ENCODE measurements at regions not wholly inside any gene's neighbourhood (a gene's known extent, or its start where the extent isn't known, plus 50 kb on each side); places are given as distances from the start of the nearest gene placed in this dataset.
"Not testable (repeated sequence)": the region's sequence is repeated elsewhere in the genome, so short reads cannot be mapped to it uniquely, and the experiment has no call there.

DNA sequence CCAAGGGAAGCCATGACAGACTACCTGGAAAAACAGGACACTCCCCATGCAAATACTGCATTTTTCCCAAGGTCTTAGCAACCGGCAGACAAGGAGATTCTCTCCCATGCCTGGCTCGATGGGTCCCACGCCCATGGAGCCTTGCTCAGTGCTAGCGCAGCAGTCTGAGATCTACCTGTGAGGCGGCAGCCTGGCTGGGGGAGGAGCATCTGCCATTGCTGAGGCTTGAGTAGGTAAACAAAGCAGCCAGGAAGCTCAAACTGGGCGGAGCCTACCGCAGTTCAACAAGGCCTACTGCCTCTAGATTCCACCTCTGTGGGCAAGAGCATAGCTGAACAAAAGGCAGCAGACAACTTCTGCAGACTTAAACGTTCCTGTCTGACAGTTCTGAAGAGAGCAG, 1417.2 kb downstream of the FSTL5 start:
- not testable (repeated sequence) for DNase-seq

DNA sequence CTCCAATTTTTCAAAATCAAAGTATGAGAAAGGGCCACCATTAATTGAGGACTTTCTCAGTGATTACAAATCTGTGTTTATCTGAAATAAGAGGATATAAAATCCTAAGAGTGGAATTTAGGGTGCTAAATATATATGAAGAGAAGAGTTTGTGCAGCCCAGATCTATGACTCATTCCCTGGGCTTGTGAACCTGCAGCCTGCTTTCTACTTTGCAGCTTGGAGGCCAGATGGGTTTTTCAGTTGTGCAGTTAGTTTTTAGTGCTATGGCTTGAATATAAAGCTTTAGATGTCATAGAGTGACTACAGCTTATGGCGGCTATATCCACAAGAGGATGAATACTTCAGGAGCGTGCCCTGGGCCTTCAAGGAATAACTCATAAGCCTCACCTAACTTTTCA, 1391.1 kb downstream of the FSTL5 start:
- DNase-seq: no peak

DNA sequence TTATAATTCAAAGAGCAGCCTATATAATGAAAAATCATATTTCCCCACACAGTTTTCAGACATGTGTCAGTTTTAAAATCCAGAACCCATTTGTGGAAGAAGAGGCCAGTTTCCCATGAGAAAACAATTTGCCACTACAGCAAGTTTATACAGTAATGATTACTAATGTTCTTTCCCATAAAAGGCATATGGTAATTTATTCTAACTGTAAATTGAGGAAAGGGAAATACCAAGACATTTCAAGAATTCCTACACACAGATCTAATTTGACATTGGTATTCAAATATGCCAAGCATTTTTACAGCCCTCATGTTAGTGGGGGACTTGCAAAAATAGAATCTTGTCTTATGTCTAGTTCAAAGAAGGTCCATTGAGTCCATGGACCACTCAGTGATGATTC, 1368.6 kb downstream of the FSTL5 start:
- DNase-seq: no peak

DNA sequence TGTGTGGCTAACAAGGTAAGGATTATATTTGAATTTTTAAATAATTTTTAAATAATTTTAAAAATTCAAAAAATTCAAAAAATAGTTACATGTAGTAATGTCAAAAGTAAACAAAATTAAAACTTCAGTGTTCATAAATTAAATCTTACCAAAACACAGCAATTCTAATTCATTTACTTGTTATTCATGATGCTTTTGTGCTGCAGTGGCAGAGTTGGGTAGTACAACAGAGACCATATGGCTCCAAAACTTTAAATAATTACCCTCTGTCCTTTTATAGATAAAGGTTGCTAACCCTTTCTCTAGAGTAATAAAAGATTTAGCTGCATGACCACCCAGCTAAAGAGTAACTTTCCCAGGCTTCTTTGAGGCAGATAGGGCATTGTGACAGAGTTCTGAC, 1355.6 kb downstream of the FSTL5 start:
- DNase-seq: no peak

DNA sequence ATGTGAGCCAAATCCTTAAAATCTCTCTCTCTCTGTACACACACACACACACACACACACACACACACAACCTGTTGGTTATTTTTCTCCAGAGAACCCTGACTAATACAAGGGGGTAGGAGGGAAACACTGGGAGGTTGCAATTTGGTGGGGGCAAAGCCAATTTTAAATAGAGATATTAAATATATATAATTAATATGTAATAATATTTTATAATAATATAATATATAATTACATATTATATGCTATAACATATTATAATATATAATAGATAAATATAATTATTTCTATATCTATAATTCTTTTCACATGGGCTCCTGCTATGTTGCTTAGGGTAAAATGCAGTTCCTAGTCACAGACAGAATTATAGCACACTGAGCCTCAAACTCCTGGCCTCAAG, 1354.2 kb downstream of the FSTL5 start:
- no peak for DNase-seq

DNA sequence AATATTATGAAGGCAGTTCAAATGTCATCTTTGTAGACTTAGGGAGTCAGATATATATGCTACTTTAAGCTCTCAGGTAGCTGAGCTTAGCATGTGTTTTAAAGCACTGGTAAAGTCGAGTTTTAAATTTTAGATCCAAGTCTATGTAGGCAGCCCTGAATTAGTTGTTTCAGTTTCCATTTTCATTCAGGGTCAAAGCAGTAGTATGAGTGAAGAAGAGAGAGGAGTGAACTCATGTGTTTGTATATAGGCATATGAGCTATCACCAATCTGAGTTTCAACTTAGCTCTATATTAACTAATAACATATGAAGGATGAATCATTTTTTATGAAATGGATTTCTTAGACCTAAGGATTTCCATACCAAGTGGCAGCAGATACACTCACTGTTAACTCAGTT, 1353.4 kb downstream of the FSTL5 start:
- DNase-seq: no peak

DNA sequence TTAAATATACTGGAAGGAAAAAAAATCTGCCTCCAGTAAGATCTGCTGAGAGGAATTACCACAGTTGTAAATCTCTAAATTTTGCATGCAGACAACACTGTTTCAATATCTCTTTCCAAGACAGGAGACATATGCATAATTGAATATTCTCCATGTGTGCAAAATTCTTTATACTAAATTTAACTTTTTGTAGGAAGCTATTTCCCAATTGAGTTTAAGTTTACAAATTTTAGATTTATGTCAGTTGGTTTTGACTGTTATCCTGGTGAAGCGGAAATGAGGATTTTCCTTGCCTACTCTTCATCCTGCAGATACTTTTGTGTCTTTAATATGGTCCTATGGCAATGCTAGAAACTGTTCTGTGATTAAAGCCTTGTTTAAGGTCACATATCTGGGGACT, 1352.9 kb downstream of the FSTL5 start:
- no peak for DNase-seq

DNA sequence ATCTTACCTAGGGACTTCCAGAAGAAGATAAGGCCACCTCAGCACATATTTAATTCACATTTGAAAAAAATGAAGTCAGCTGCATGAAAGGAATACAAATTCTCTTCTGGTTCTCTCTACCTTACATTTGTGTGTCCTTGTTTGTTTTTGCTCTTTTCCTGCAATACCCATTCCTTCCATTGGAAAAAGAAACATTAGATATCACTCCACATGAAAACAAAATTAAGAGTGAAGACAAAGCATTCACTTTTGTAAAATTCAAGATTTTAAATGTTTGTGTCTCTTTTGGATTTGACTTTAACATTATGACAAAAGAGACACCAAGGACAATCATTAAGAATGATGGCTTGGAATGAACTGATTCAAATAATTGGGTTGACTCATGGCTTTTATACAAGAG, 1351.8 kb downstream of the FSTL5 start:
- DNase-seq: no peak

DNA sequence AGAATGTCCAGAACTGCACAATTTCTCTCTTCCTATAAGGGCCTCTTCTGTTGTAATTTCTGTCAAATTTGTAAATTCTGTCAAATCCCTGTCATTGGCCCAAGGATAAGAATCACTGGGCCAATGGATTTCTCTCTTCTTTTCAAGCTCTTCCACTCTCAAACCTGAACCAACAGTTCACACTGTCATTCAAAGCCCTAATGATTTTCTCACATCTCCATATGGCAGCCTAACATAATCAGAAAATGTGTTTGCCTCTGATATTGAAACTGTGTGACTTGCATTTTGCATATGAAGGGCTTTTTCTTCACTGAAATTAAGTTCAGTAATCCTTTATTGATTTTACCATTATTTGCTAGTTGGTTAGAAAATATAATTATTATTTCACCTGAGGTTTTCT, 1349.1 kb downstream of the FSTL5 start:
- no peak for DNase-seq

DNA sequence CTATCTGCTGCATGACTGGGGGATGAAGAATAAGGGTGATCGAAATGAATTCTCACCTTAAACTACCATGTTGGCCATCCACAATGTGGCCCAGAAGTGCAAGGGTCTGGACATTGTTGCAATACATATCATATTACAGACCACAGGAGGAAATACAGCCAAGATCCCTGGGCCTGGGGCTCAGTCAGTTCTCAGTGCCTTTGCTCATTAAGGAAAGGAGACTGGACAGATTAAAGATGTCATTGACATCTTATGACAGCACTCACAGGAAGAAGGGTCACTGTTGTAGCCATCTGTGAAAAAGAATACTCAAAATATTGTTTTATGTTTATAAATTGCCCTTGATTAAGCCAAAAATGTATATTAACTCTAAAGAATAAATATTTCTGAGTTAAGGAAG, 1345.2 kb downstream of the FSTL5 start:
- DNase-seq: no peak

DNA sequence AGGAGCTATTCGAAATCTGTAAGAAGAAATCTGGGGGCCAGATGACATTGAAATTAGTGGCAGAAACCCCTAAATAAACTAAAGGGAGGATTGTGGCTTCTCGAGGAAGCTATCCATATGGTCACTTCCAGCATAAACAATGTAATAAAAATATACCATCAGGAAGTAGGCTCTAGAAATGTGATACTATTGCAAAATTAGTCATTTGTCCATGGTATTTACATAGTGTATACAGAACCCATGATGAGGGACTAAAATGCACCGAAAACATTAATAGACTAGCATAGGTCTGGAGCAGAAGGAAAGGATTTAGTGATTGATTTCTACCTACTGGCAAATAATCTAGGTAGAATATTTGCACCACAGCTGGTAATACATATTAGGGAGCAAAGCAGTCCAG, 1344.0 kb downstream of the FSTL5 start:
- no peak for DNase-seq

DNA sequence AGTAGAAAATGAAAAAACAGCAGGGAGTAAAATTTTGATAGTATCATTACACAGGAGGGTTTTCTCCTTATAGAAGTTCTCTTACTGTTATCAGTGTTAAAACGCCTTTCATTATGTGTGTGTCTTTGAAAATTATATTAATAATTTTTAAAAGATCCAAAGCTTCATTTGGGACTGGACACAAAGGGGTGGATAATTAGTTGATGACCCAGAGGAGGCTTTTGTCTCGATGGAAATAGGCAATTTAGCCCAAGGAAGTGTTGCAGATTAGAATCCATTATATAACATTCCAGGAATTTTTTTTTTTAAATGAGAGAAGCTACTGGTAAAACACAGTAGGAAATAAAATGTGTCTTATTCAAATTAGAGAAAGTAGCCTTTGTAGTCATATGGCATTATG, 1339.3 kb downstream of the FSTL5 start:
- no peak for DNase-seq

DNA sequence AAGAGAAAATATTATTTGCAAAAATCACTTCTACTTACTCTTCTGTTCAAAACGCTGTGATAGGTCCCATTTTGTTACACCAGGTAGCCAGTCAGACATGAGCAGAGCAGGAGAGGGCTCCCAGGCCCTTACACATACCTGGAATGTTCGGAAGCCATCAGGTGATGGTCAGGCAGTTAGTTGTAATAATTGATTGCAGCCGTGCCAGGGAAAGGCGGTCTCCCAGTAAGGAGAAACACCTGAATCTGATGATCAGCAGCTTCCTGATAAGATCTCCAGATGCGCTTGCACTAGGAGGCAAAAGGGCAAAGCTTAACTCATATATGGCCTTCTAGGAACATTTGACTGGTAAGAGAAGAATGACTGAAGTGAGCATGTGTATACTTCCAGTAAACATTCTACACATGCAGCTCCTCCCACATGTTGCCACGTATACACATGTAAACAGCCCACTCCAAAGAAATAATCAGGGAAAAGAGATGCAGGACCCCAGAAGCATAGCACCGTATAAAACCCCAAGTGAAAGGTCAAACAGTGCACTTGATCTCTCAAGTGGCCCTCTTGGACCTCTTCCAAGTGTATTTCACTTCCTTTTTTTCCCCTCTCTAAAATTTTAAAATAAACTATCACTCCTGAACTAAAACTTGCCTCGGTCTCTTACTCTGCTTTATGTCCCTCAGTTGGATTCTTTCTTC, 1338.0 kb downstream of the FSTL5 start:
- no peak for DNase-seq

DNA sequence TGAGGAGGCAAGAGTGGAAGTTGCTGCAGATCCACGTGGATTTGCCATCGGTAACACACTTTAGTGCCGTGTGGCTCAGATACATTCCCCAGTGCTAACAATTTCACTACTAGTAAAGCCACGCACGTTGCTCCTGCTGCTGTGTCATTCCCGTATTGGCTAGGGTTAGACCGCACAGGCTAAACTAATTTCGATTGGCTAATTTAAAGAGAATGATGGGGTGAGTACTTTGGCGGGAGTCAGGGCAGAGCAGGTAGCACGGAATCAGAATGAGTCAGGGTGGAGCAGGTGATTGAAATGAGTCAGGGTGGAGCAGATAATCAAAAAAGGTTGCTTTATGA, 1337.5 kb downstream of the FSTL5 start:
- no peak for DNase-seq

DNA sequence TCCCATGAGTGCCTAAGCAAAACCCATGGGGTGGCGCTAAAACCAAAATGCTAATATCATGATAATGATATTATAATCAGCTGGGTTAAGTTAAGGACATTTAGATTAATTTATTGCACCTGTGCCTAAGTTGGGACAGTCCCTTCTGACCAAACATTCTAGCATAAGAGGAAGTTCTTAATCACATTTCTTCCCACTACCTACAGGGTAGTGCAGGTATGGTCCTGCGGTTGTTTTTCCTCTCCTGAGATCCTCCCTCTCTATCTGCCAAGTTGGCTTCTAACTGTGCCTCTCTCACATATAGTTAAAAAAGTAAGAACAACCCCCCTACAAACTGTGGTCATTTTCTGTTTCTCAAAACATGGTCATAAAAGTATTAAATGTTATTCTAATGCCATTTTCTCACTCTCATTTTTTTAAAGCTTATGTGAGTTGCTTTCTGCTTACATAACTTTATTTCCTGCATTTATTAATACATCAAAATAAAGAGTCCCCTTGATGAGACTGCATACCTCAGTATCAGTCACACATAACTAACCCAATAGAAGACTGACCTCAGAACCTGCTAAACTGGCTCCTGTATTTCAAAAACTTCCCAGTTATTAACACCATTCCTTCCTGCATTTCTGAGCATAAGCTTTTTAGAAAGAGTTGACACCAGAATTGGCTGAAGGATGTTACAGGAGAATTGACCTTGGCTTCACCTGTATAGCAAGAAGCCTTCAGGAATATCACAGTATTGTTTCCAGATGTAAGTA, 1332.5 kb downstream of the FSTL5 start:
- DNase-seq: no peak

DNA sequence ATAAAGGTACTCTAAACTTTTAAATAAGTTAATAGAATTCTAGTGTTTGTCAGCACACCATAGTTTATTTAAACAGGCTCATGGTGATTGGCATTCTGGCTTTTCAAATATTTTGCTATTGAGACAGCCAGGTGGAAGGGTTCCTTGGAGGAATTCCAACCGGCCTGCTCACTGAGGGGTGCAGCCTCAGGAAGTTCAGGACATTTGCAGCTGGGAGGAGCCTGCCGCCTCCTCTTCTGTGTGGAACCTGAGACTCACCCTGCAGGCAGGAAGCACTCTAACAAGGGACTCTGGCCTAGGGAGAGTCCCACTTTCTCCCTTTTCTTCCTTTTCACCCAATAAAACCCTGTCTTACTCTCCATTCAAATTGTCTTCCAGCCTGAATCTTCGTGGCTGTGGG, 1328.0 kb downstream of the FSTL5 start:
- DNase-seq: no peak

DNA sequence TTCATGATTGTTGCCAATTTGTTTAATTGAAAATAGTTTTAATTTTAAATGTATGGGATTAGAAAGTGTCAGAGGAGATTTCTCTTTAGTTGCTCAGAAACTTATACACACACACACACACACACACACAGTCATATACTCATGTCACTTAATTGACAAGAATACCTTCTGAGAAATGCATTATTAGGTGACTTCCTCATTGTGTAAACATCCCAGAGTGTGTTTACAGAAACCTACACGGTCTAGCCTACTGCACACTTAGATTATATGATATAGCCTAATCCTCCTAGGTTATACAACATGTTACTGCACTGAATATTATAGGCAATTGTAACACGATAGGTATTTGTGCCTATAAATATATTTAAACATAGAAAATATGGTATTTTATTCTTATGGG, 1327.4 kb downstream of the FSTL5 start:
- no peak for DNase-seq

DNA sequence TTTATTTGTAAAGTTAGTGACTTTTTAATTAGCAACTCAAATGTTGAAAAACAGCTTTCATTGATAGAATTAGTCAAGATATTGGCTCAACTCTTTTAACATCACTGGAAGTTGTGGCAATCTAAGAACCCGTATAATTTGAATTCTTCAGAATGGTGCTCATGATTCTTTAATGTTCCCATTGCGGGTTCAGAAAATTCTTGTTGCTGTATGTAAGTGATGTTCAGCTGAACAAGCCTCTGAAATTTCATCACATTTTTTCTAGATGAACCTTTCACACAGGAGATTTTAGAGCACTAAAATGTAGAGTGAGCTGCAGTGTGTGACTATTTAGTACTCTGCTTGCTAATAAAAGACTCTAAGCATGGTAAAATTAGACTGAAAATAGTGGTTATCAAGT, 1317.7 kb downstream of the FSTL5 start:
- DNase-seq: no peak

DNA sequence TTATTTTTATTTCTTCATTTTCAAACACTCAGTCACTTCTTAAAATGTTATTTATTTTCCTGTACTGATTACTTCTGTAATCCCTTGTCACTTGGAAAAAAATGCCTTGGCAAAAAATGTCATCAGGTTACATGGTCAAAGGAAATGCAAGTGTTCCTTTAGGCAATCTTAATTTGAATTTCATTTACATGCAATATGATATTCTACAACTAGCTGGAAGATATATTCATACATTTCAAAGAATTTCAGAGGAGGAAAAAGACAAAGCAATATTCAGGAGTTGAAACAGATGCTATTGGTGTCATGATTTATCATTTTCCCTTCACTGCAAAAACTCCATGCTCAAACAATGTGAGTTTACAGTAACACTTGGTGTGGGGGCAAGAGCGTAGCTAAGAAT, 1316.6 kb downstream of the FSTL5 start:
- no peak for DNase-seq

DNA sequence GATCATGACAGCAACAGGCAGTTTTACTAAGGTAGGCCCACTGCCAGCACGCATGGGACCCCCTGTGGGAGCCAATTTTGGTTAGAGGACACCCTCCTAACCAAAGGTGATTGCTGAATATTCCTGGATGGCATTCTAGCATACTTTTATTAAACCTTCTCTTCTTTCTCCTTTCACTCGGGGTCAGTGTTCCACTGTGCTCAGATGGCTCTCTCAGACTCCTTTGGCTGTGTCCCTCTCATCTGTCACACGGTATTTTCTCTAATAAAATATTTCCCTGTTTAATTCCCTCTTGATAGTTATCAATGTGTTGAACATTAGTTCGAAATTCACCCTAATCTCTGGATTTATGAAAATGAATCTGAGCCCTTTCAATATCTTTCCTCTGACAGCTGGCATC, 1315.3 kb downstream of the FSTL5 start:
- no peak for DNase-seq

DNA sequence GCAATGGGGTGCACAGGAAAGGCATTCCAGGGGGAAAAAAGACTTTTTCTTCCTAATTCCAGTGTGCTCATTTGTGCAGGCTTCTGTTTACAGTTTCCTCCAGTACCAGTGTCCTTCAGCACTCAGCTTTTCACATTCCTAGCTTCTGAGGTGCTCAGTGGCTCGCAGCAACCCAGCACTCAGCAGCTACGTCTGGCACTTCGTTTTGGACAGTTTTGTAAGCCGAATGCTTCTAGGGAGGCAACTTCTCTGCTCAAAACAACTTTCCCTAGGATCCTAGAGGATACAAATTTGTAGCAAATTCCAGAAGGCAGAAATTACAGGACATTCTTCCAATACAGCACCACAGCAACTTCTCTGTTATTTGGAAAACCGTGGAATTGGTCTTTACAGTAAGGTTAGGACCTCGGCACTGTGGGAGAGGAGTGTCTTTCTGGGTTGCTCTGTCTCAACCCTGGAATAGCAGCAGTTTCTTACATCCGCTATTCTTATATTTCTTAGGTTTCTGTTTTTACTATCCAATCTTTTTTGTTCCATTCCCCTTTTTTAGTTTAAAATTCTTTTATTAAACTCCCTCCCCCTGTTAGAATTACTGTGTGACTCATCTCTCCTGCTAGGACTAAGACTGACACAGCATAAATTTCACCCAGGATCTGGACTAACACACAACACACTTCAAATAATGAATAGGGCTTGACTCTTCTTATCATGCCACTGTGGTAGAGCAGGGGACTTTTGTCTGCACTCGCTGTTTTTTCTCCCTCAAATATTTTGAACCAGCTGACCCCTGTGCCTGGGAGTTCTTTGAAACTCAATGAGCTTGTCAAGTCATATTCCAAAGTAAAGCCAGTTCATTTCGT, 1314.7 kb downstream of the FSTL5 start:
- DNase-seq: no peak

DNA sequence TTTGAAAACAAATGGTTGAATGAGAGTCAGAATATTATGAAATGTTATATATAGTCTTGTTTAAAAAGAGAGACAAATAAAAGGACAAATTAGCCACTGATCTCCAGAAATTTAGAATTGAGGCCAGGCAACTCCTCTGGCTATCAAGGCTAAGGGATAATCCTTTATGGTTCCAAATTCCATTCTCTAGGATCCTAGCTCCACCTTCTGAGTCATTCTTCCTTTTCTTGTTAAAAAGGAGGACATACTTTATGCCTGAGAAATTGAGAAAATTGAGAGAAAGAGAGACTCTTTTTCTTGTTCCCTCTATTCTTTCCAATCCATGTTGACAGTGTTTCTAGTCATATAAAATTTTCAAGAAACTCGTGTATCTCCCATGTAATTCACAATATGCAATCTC, 1299.5 kb downstream of the FSTL5 start:
- no peak for DNase-seq

DNA sequence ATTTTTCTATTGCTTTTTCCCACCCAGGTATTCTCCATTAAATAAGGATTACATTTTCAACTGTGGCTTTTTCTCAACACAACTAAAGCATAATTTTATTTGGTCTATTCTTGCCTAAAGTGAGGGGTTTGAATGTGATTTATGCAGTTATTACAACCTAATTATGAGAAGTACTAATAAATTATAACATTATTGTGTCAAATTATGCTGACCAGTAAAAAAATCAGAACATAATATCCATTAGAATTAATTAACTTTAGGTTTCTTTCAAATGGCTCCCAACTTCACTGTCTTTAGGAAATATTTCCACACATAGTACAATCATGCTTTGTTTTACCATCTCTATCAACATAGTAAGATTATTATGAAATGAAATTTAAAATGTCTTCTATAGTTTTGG, 1293.9 kb downstream of the FSTL5 start:
- DNase-seq: no peak

DNA sequence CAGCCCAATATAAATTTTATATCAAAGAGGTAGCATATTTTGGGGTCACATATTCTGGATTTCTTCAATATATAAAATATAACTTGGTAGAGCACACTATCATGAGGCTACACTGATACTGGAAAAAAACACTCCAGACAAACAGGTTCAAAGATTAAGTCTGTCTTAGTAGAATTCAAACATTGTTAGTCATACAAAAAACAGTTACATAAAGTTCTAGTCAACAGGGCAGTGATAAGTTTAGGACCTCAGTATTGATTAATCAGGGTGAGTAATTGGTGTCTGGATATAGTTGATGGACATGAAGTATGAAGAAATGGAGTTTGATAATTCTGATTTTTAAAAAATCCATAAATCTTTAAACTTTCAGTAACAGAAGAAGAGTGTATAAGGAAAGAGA, 1291.3 kb downstream of the FSTL5 start:
- DNase-seq: no peak

All from NCI-H1048 (cell line).